HepG2 (cell line): ENCODE measurements at regions not wholly inside any gene's neighbourhood (a gene's known extent, or its start where the extent isn't known, plus 50 kb on each side); places are given as distances from the start of the nearest gene placed in this dataset.

Experiments used
- FOXO4 ChIP-seq: sonication (generic); formaldehyde crosslinking; conservative IDR thresholded peaks from 2 replicates; pipeline ENCODE4 v1.8.1; 2023; ENCODE audit warnings: missing genetic modification reagents
- GLI4 ChIP-seq: sonication (generic); formaldehyde crosslinking; IDR thresholded peaks from 2 replicates; pipeline ENCODE4 v1.5.1; 2020; ENCODE audit warnings: missing genetic modification reagents, mild to moderate bottlenecking, moderate library complexity, borderline replicate concordance
- HDAC6 ChIP-seq: fragments of 200-600 bp; sonication (generic); IDR thresholded peaks from 2 replicates; pipeline ENCODE4 v1.7.0; 2017; ENCODE audit warnings: mild to moderate bottlenecking, antibody characterized with exemption, low read length, low read depth
- HMG20B ChIP-seq: conservative IDR thresholded peaks from 2 replicates; pipeline ENCODE4 v1.6.1; 2016; ENCODE audit warnings: missing genetic modification reagents, missing compliant biosample characterization
- MYPOP ChIP-seq: sonication (generic); formaldehyde crosslinking; IDR thresholded peaks from 2 replicates; pipeline ENCODE4 v1.8.1; 2023; ENCODE audit warnings: mild to moderate bottlenecking, moderate library complexity, missing genetic modification reagents
- SRSF9 ChIP-seq: fragments of 200-400 bp; formaldehyde crosslinking; IDR thresholded peaks from 2 replicates; pipeline ENCODE4 v1.6.1; 2018; ENCODE audit warnings: borderline replicate concordance, mild to moderate bottlenecking, low read depth, low read length; ENCODE audit not compliant: insufficient read depth, poor library complexity, severe bottlenecking
- TAF1 ChIP-seq: sonication (generic); formaldehyde crosslinking; IDR thresholded peaks from 2 replicates; pipeline ENCODE4 v1.4.0; 2020; ENCODE audit warnings: missing genetic modification reagents
- ZBTB42 ChIP-seq: sonication (generic); formaldehyde crosslinking; IDR thresholded peaks from 2 replicates; pipeline ENCODE4 v1.5.0; 2020; ENCODE audit warnings: mild to moderate bottlenecking, missing genetic modification reagents
- ZFP90 ChIP-seq: sonication (generic); formaldehyde crosslinking; IDR thresholded peaks from 2 replicates; pipeline ENCODE4 v1.8.0; 2022; ENCODE audit warnings: missing genetic modification reagents, mild to moderate bottlenecking, inconsistent platforms, borderline replicate concordance
- ZNF121 ChIP-seq: sonication (generic); formaldehyde crosslinking; IDR thresholded peaks from 2 replicates; pipeline ENCODE4 v1.5.0; 2020; ENCODE audit warnings: mild to moderate bottlenecking, missing genetic modification reagents
- ZNF275 ChIP-seq: sonication (generic); formaldehyde crosslinking; IDR thresholded peaks from 2 replicates; pipeline ENCODE4 v1.8.0; 2022; ENCODE audit warnings: missing genetic modification reagents, mild to moderate bottlenecking, inconsistent platforms, borderline replicate concordance
- ZNF3 ChIP-seq: IDR thresholded peaks from 2 replicates; pipeline ENCODE4 v1.7.0; 2017; ENCODE audit warnings: inconsistent platforms
- ZNF484 ChIP-seq: sonication (generic); formaldehyde crosslinking; IDR thresholded peaks from 2 replicates; pipeline ENCODE4 v1.5.1; 2020; ENCODE audit warnings: mild to moderate bottlenecking, low read depth, missing genetic modification reagents, borderline replicate concordance
- ZNF556 ChIP-seq: sonication (generic); formaldehyde crosslinking; IDR thresholded peaks from 2 replicates; pipeline ENCODE4 v1.4.0; 2020; ENCODE audit warnings: mild to moderate bottlenecking, missing genetic modification reagents, borderline replicate concordance
- ZNF563 ChIP-seq: sonication (generic); formaldehyde crosslinking; IDR thresholded peaks from 2 replicates; pipeline ENCODE4 v1.8.0; 2022; ENCODE audit warnings: mild to moderate bottlenecking, moderate library complexity, missing genetic modification reagents
- ZNF670 ChIP-seq: sonication (generic); formaldehyde crosslinking; IDR thresholded peaks from 2 replicates; pipeline ENCODE4 v1.8.0; 2022; ENCODE audit warnings: mild to moderate bottlenecking, missing genetic modification reagents, borderline replicate concordance
- ZNF709 ChIP-seq: sonication (generic); formaldehyde crosslinking; IDR thresholded peaks from 2 replicates; pipeline ENCODE4 v1.5.0; 2020; ENCODE audit warnings: mild to moderate bottlenecking, missing genetic modification reagents
- ZNF776 ChIP-seq: sonication (generic); formaldehyde crosslinking; IDR thresholded peaks from 2 replicates; pipeline ENCODE4 v1.4.0; 2020; ENCODE audit warnings: mild to moderate bottlenecking, missing genetic modification reagents
- ZSCAN25 ChIP-seq: sonication (generic); formaldehyde crosslinking; IDR thresholded peaks from 2 replicates; pipeline ENCODE4 v1.8.0; 2022; ENCODE audit warnings: mild to moderate bottlenecking, missing genetic modification reagents
- ZXDC ChIP-seq: sonication (generic); formaldehyde crosslinking; IDR thresholded peaks from 2 replicates; pipeline ENCODE4 v1.5.0; 2020; ENCODE audit warnings: mild to moderate bottlenecking, missing genetic modification reagents

- TF ChIP-seq ZXDC (CRISPR knock-in tag) (no peak), ZBTB42 (CRISPR knock-in tag) (no peak), ZNF776 (no peak), SRSF9 (no peak), ZNF670 (no peak), ZNF484 (no peak), ZNF709 (no peak), ZNF3 (no peak), HDAC6 (no peak), ZFP90 (CRISPR knock-in tag) (no peak), ZNF275 (CRISPR knock-in tag) (no peak), GLI4 (CRISPR knock-in tag) (no peak), ZSCAN25 (CRISPR knock-in tag) (no peak), TAF1 (CRISPR knock-in tag) (no peak), ZNF556 (CRISPR knock-in tag) (0 out of 2 replicates have a peak, but pooled peaks have one; percentile 40), MYPOP (0 out of 2 replicates have a peak, but pooled peaks have one; percentile 18), ZNF121 (CRISPR knock-in tag) (no peak), ZNF563 (peak; percentile 29; the same call in 1 of the 2 replicates), HMG20B (no peak), FOXO4 (CRISPR knock-in tag) (no peak)
Measured at GRCh38 chr6:159104163-159104925, 59.6 kb upstream of the TAGAP start (continued).
